GM18526 (cell line): ENCODE measurements at regions not wholly inside any gene's neighbourhood (a gene's known extent, or its start where the extent isn't known, plus 50 kb on each side); places are given as distances from the start of the nearest gene placed in this dataset.

Experiments
- POLR2A ChIP-seq: IDR thresholded peaks from 3 replicates; pipeline ENCODE4 v1.6.1; 2011; ENCODE audit not compliant: insufficient read length; ENCODE audit errors: extremely low read depth

GRCh38 chr22:48247829-48248228 lies 1485.4 kb downstream of the TBC1D22A start:
- TF ChIP-seq POLR2A: no peak

GRCh38 chr22:48245196-48245485 lies 1482.7 kb downstream of the TBC1D22A start:
- TF ChIP-seq POLR2A: no peak

- no peak for TF ChIP-seq POLR2A
Measured at GRCh38 chr22:48244388-48245195, 1482.1 kb downstream of the TBC1D22A start.

DNA sequence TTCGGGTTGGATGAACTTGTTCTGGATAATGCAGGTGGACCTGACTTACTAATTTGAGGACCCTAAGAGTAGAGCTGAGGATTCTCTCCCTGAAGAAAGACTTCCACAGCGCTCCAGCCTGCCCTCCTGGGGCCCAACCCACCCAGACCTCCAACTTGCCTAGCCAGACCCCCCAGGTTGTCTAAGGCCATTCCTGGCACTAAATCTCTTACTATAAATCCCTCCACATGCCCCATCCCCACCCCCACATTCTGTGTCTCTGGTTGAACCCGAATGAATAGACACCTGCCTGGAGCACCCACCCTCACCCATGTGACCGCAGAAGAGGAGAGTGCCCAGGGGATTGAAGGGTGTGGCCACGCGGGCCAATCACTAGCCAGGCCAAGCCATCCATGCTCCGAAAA lies 1480.0 kb downstream of the TBC1D22A start:
- no peak for TF ChIP-seq POLR2A

DNA sequence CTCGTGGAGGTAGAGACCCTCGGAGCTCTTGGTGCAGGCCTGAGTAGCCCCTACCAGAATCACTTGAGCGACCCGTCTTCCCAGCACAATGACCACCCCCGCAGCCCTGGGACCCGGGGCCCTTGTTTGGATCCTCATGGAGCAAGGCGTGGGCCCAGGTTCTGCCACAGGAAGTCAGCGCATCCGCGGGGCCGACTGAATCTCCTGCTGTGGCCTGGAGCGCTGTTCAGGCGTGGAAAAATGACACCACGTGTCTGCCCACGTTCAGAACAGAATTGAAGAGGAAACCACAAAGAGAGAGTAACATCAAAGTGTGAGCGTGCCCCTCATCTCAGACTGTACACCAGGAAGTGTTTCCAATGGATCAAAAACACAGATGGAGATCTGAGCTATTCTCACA lies 1479.2 kb downstream of the TBC1D22A start:
- TF ChIP-seq POLR2A: no peak

DNA sequence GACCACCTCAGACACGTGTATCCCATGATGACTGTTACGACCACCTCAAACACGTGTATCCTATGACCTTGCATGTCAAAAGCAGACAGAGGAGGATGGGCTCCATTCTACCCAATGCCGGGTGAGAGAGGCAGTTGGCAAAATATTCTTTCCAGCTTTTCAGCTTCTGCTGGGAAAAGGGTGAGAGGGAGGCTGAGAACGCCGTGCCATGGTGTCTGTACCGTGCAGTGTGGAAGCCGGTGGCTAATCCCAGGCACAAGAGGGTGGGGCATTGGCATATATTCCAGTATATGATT lies 1478.4 kb downstream of the TBC1D22A start:
- no peak for TF ChIP-seq POLR2A

GRCh38 chr22:48240148-48240934 lies 1477.9 kb downstream of the TBC1D22A start:
- no peak for TF ChIP-seq POLR2A

- no peak for TF ChIP-seq POLR2A
Measured at GRCh38 chr22:48239461-48240147, 1477.2 kb downstream of the TBC1D22A start.

DNA sequence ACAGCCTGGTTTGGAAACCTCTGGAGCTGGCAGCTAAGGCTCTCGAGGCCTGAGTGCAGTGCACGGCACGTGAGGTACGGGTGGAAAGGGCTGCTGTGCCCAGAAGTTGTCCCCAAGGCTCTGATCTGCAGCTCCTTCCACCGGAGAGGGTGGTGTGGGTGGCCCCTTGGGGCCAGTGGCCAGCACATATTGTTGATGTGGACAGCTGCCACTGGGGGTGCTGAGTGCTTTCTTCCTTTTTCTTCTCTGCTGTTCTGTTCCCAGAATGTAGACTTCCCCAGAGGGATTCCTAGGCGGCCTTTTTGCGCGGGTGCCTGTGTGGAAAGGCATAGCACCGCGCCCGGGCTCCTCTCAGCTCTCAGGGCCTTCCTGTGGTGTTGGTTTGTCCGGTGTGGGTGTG lies 1476.5 kb downstream of the TBC1D22A start:
- no peak for TF ChIP-seq POLR2A

GRCh38 chr22:48238284-48238915 lies 1476.0 kb downstream of the TBC1D22A start:
- TF ChIP-seq POLR2A: no peak

DNA sequence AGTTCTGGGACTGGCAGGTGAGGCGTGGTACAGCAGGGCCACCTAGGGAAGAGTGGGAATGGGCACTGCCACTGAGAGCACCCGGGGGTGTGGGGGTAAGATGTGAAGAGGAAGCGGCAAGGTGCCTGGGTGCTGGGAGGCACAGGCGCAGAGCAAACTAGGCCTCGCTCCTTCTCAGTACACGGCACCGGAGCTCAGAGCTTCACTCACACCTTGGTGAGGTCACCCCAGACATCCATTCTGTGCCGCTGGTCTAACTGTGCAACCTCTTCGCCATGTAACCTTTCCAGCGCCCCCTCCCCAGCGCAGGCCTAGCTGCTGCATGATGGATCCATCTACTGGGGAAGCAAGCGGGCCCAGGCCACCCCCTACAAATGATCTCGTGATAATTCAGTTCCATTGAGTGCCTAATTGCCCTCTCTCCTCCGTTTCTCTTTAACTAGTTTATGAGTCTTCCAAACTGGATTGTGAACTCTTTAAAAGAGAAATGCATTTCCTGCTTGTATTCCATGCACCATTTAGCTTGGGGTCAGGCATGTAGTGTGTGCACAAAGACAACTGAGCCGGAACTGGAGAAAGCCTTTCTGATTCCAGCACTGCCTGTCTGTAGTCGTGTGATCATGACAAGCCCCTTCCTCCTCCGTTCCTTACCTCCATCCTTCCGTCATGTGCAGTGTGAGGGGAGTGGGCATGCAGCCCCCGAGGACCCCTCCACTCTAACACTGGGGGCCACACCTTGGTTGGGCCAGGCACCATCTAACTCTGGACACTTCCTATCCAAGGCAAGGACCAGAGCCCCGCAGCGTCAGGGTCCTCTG lies 1475.2 kb downstream of the TBC1D22A start:
- TF ChIP-seq POLR2A: no peak

GRCh38 chr22:48236261-48236660 lies 1473.8 kb downstream of the TBC1D22A start:
- no peak for TF ChIP-seq POLR2A

DNA sequence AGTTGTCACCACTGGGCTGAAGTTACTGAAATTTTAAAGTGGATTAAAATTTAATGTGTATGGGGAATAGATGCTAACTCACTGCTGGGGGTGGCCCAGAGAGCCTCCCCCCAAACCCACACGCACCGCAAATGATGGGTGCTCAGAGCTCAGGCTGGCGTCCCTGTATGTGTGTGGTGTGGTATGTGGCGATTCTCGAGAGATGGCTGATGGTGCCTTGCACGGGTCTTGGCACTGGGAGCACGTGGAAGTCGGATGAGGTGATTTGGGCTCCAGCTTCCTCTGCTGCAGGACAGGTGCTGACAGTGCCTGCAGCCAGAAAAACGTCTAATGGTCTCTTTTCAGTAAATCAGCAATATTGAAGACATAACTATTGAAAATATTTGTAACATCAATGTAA lies 1473.3 kb downstream of the TBC1D22A start:
- TF ChIP-seq POLR2A: no peak

DNA sequence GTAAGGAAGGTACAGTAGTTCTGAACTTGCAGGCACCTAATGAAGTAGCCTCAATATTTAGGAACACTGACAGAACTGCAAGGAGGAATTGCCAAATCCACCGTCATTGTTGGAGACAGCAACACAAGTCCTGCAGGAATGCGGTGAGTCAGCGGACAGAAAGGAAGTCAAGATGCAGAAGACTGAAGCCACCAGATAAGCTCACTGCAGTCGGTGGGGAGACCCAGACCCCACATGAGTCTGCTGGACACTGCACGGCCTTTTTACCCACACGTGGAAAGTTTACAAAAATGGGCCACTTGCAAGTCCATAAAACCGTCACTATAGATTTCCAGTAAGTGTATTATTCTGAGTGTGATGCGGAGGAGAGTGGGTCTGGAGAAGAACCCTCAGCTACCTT lies 1471.6 kb downstream of the TBC1D22A start:
- no peak for TF ChIP-seq POLR2A

GRCh38 chr22:48233586-48233985 lies 1471.1 kb downstream of the TBC1D22A start:
- TF ChIP-seq POLR2A: no peak
